GM10266 (cell line): ENCODE measurements at regions not wholly inside any gene's neighbourhood (a gene's known extent, or its start where the extent isn't known, plus 50 kb on each side); places are given as distances from the start of the nearest gene placed in this dataset.
"Not testable (repeated sequence)": the region's sequence is repeated elsewhere in the genome, so short reads cannot be mapped to it uniquely, and the experiment has no call there.

Source experiments
- DNase-seq: peaks from one replicate; pipeline ENCODE4 v3.0.0; 2012; ENCODE audit errors: extremely low spot score
- TF ChIP-seq, protein P1 (sequence below): IDR thresholded peaks from 2 replicates; pipeline ENCODE4 v1.5.1; 2012; ENCODE audit warnings: mild to moderate bottlenecking, low read depth; ENCODE audit not compliant: control insufficient read depth, insufficient read depth; ENCODE audit errors: missing control alignments

- DNase-seq = no peak
- TF ChIP-seq, protein P1, sequence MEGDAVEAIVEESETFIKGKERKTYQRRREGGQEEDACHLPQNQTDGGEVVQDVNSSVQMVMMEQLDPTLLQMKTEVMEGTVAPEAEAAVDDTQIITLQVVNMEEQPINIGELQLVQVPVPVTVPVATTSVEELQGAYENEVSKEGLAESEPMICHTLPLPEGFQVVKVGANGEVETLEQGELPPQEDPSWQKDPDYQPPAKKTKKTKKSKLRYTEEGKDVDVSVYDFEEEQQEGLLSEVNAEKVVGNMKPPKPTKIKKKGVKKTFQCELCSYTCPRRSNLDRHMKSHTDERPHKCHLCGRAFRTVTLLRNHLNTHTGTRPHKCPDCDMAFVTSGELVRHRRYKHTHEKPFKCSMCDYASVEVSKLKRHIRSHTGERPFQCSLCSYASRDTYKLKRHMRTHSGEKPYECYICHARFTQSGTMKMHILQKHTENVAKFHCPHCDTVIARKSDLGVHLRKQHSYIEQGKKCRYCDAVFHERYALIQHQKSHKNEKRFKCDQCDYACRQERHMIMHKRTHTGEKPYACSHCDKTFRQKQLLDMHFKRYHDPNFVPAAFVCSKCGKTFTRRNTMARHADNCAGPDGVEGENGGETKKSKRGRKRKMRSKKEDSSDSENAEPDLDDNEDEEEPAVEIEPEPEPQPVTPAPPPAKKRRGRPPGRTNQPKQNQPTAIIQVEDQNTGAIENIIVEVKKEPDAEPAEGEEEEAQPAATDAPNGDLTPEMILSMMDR = no peak
Observed at GRCh38 chr1:234893359-234893724, 235.3 kb downstream of the TOMM20 start.

DNA sequence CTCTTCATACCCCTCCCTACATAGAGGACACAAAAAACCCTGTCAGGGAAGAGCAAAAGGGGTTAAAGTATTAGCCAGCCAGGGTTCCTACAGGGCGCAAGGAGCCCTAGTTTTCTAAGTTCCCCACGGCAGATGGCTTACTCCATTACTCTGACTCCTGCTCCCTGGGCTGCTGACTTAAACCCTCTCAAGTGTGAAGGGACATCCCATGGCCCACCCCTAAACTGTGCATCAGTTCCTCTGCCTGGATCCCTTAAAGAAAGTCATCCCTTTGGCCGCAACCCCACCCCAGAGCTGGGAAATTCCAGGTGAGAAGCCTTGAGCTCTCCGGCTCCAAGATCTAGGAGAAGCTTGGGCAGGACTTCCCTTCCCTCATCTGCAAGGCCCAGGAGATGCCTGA is 236.0 kb downstream of the TOMM20 start:
- no peak for DNase-seq
- TF ChIP-seq, protein P1 = no peak

- TF ChIP-seq, protein P1 = no peak
- no peak for DNase-seq
Observed at GRCh38 chr1:234891427-234891826, 237.2 kb downstream of the TOMM20 start.

GRCh38 chr1:234889643-234890042 is 239.0 kb downstream of the TOMM20 start:
- TF ChIP-seq, protein P1 = no peak
- DNase-seq = no peak

- DNase-seq = not testable (repeated sequence)
Observed at GRCh38 chr1:234888247-234888646, 240.4 kb downstream of the TOMM20 start.

- DNase-seq = no peak
- TF ChIP-seq, protein P1 = no peak
Observed at GRCh38 chr1:234887016-234887900, 241.4 kb downstream of the TOMM20 start.

- TF ChIP-seq, protein P1 = no peak
- DNase-seq = no peak
Observed at GRCh38 chr1:234886081-234886984, 242.3 kb downstream of the TOMM20 start.
